Breast epithelium (tissue), 4 donors: ENCODE measurements at regions not wholly inside any gene's neighbourhood (a gene's known extent, or its start where the extent isn't known, plus 50 kb on each side); places are given as distances from the start of the nearest gene placed in this dataset.

Experiments
- DNase-seq, 2 donors: peaks; one replicate each; pipeline ENCODE4 v3.0.0-alpha.2; 2019; ENCODE audit warnings: low spot score in 2 of 2
- H3K27ac ChIP-seq, 2 donors: fragments of 200-600 bp; sonication (generic) in 1 of 2; one replicate each; pipeline ENCODE4 v1.5.1; 2016 to 2019; ENCODE audit warnings: mild to moderate bottlenecking in 1 of 2
- H3K27me3 ChIP-seq, 2 donors: fragments of 200-600 bp; sonication (generic) in 1 of 2; one replicate each; pipeline versions ENCODE4 v1.5.1 to v1.6.0; 2017 to 2019; ENCODE audit warnings: control low read depth in 1 of 2, mild to moderate bottlenecking in 1 of 2
- H3K36me3 ChIP-seq: fragments of 200-600 bp; one replicate; pipeline ENCODE4 v1.5.1; 2019
- H3K4me1 ChIP-seq, 2 donors: fragments of 200-600 bp; sonication (generic); one replicate each; pipeline ENCODE4 v1.5.1; 2016 to 2019; ENCODE audit warnings: control low read depth in 1 of 2
- H3K4me3 ChIP-seq, 3 donors: fragments of 200-600 bp; sonication (generic); 1 replicate in 2 of 3; 2 replicates in 1 of 3; pipeline ENCODE4 v1.5.1; 2016 to 2019; ENCODE audit warnings: mild to moderate bottlenecking in 3 of 3, moderate library complexity in 2 of 3
- H3K9me3 ChIP-seq, 2 donors: fragments of 200-600 bp; sonication (generic) in 1 of 2; one replicate each; pipeline ENCODE4 v1.5.1; 2016 to 2019; ENCODE audit warnings: control low read depth in 1 of 2
- POLR2A ChIP-seq: fragments of 450-650 bp; IDR thresholded peaks from one replicate; pipeline ENCODE4 v1.6.1; 2016; ENCODE audit warnings: antibody characterized with exemption, mild to moderate bottlenecking, moderate library complexity
- POLR2AphosphoS5 ChIP-seq, 3 donors: sonication (generic); formaldehyde crosslinking; IDR thresholded peaks; one replicate each; pipeline ENCODE4 v1.6.1; 2017; ENCODE audit warnings: antibody characterized with exemption in 3 of 3
- intact Hi-C: fragments of 100-400 bp; cut with DNase I; formaldehyde crosslinking; loops from one replicate; pipeline ENCODE4 v1.15.1; 2023; ENCODE audit warnings: low total_unique reads
- TF ChIP-seq, protein P1 (sequence below), 3 donors: fragments of 450-650 bp; IDR thresholded peaks; one replicate each; pipeline ENCODE4 v1.5.1; 2016 to 2017; ENCODE audit warnings: antibody characterized with exemption in 3 of 3, mild to moderate bottlenecking in 3 of 3, moderate library complexity in 3 of 3

DNA sequence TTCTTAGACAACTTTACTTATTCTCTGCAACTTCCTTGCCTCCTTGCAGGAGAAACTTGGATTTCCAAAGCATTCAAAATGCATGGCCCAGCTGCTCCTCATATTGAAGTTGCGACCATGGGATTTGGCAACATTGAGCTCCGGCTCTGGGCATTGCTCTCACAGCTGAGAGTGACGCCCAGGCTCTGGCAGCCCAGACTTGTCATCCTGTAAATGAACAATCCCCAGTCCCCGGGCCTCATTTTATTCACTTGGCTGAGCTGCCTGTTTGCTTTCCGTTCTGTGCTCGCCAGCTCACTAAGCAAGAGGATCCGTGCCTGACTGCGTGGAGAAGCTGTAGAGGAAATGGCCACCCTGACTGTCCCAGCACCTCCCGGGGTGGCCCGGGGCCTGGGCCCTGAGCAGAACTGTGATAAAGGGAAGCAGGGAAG, 119.5 kb upstream of the CD93 start:
- Histone ChIP-seq H3K27me3 (no peaks in the 10 kb centered on the region), H3K9me3 (no peaks in the 10 kb centered on the region), H3K4me3 (no peak overlapping the region), H3K36me3 (no peaks in the 10 kb centered on the region), H3K27ac (peak overlapping the region in 1 of 2 donors; percentile 44), H3K4me1 (no peaks in the 10 kb centered on the region)
- intact Hi-C loops = no loop called here
- TF ChIP-seq, protein P1, sequence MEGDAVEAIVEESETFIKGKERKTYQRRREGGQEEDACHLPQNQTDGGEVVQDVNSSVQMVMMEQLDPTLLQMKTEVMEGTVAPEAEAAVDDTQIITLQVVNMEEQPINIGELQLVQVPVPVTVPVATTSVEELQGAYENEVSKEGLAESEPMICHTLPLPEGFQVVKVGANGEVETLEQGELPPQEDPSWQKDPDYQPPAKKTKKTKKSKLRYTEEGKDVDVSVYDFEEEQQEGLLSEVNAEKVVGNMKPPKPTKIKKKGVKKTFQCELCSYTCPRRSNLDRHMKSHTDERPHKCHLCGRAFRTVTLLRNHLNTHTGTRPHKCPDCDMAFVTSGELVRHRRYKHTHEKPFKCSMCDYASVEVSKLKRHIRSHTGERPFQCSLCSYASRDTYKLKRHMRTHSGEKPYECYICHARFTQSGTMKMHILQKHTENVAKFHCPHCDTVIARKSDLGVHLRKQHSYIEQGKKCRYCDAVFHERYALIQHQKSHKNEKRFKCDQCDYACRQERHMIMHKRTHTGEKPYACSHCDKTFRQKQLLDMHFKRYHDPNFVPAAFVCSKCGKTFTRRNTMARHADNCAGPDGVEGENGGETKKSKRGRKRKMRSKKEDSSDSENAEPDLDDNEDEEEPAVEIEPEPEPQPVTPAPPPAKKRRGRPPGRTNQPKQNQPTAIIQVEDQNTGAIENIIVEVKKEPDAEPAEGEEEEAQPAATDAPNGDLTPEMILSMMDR (IDR thresholded peaks at IDR 0.05) = no peak
- TF ChIP-seq POLR2AphosphoS5 (IDR thresholded peaks at IDR 0.05) = no peak
- no peak for TF ChIP-seq POLR2A
- DNase-seq = peak in 1 of 2 donors; percentile 24

DNA sequence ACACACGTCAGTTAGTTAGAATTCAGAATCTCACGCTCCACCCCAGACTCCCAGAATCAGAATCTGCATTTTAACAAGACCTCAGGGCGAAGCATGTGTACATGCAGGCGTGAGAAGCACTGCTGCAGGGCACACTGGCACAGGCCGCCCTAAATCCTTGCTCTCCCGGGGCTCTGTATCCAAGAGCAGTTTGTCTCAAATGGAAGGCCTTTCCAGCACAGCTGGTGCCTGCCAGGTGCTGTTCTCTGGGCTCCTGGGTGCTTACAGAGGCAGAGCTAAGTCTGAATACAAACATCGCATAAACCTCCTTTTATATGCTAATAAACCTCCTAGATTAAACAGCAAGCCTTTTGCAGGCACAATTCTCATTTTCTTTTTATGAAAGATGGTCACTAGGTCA, 119.1 kb upstream of the CD93 start:
- no peaks in the 10 kb centered on the region for H3K36me3 ChIP-seq
- H3K4me3 ChIP-seq = no peak overlapping the region
- H3K4me1 ChIP-seq = no peaks in the 10 kb centered on the region
- no peaks in the 10 kb centered on the region for H3K27me3 ChIP-seq
- H3K27ac ChIP-seq = peak overlapping the region in 1 of 2 donors; percentile 44
- no peak for DNase-seq
- intact Hi-C loops = no loop called here
- TF ChIP-seq POLR2AphosphoS5 (IDR thresholded peaks at IDR 0.05) (no peak), POLR2A (no peak)
- TF ChIP-seq, protein P1 (IDR thresholded peaks at IDR 0.05) = no peak
- H3K9me3 ChIP-seq = no peaks in the 10 kb centered on the region

DNA sequence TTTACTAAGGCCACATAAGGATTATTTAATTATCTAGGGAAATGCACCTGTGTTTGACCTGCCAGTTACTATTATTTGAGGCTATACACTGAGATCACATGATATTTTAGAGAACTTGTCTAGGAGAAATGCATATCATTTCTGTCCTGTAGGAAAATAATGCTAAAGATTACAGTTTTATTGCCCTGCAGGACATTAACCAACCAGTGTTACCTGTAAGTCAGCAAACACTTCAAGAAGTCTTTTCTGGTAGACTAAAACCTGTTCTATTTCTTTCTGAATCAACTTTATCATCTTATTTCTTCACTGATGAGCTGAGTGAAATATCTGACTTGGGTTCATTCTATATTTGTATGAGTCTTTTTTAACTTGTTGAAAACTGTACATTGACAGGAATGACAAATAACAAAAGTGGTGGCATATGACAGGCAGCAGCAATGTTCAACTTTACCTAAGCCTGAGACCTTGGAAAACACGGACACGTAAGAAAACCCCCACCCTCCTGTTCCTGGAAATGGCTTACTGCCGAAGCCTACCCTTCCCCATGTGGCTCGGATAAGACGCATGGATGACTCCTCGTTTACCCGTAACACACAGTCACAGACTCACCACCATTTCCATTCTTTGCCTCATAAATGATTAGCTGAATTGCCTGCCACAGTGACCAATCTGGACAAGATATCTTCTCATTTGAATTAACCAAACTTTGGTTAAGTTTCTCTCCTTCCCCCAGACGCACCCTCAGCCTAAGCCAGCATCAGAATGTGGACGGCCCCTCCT, 118.0 kb upstream of the CD93 start:
- TF ChIP-seq POLR2AphosphoS5 (IDR thresholded peaks at IDR 0.05) (no peak), POLR2A (no peak)
- TF ChIP-seq, protein P1 (IDR thresholded peaks at IDR 0.05) = no peak
- H3K4me3 ChIP-seq = no peak overlapping the region
- H3K4me1 ChIP-seq = no peaks in the 10 kb centered on the region
- no peaks in the 10 kb centered on the region for H3K27me3 ChIP-seq
- intact Hi-C loops = no loop called here
- no peaks in the 10 kb centered on the region for H3K36me3 ChIP-seq
- no peak for DNase-seq
- no peaks in the 10 kb centered on the region for H3K9me3 ChIP-seq
- no peak overlapping the region for H3K27ac ChIP-seq

GRCh38 chr20:23203310-23203709, 117.2 kb upstream of the CD93 start:
- no peaks in the 10 kb centered on the region for H3K9me3 ChIP-seq
- intact Hi-C loops = no loop called here
- no peak overlapping the region for H3K27ac ChIP-seq

DNA sequence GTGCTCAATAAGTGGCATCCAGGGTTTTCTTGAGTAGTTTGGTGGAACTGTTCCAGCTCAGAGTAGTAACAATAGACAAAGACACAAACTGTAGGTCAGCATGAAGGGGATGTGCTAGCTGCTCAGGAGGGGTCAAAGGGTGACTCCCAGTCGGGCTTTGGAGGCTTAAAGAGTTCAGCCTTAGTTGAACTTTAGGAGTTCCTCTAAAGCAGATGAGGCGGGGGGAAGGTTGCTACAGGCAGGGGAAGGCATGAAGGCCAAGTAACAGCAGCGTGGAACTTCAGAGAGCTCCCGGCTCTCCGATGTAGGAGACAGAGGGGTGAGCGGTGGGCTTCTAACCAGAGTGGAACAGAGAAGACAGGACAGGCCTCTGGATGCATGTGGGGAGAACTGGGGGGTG, 115.5 kb upstream of the CD93 start:
- no peak for TF ChIP-seq POLR2A
- no peaks in the 10 kb centered on the region for H3K36me3 ChIP-seq
- H3K27me3 ChIP-seq = no peaks in the 10 kb centered on the region
- no peaks in the 10 kb centered on the region for H3K4me1 ChIP-seq
- no peak overlapping the region for H3K27ac ChIP-seq
- intact Hi-C loops = no loop called here
- H3K4me3 ChIP-seq = no peak overlapping the region
- DNase-seq = no peak
- no peaks in the 10 kb centered on the region for H3K9me3 ChIP-seq

More at GRCh38 chr20:23203310-23203709, 117.2 kb upstream of the CD93 start:
- H3K4me3 ChIP-seq = no peak overlapping the region
- no peaks in the 10 kb centered on the region for H3K4me1 ChIP-seq
- DNase-seq = no peak
- H3K36me3 ChIP-seq = no peaks in the 10 kb centered on the region
- TF ChIP-seq, protein P1 (IDR thresholded peaks at IDR 0.05) = no peak
- TF ChIP-seq POLR2A = no peak
- TF ChIP-seq POLR2AphosphoS5 (IDR thresholded peaks at IDR 0.05) = no peak
- H3K27me3 ChIP-seq = no peaks in the 10 kb centered on the region
